ENCODE measurements at regions not wholly inside any gene's neighbourhood (a gene's known extent, or its start where the extent isn't known, plus 50 kb on each side); places are given as distances from the start of the nearest gene placed in this dataset.

GRCh38 chr1:90841473-90841872 lies 124.4 kb upstream of the BARHL2 start:
- TF ChIP-seq, protein P1, sequence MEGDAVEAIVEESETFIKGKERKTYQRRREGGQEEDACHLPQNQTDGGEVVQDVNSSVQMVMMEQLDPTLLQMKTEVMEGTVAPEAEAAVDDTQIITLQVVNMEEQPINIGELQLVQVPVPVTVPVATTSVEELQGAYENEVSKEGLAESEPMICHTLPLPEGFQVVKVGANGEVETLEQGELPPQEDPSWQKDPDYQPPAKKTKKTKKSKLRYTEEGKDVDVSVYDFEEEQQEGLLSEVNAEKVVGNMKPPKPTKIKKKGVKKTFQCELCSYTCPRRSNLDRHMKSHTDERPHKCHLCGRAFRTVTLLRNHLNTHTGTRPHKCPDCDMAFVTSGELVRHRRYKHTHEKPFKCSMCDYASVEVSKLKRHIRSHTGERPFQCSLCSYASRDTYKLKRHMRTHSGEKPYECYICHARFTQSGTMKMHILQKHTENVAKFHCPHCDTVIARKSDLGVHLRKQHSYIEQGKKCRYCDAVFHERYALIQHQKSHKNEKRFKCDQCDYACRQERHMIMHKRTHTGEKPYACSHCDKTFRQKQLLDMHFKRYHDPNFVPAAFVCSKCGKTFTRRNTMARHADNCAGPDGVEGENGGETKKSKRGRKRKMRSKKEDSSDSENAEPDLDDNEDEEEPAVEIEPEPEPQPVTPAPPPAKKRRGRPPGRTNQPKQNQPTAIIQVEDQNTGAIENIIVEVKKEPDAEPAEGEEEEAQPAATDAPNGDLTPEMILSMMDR (IDR thresholded peaks at IDR 0.05; ENCODE audit: low read length), result no peak
- TF ChIP-seq EZH2 (optimal IDR thresholded peaks at IDR 0.05; ENCODE audit: low read depth, low read length) (no peak), EZH2phosphoT487 (IDR thresholded peaks at IDR 0.05; ENCODE audit: low read length) (no peak)
